ENCODE measurements at regions not wholly inside any gene's neighbourhood (a gene's known extent, or its start where the extent isn't known, plus 50 kb on each side); places are given as distances from the start of the nearest gene placed in this dataset.

- TF ChIP-seq CTCF (IDR thresholded peaks at IDR 0.05; ENCODE audit: low read length), result no peak
- no peak for TF ChIP-seq EZH2 (optimal IDR thresholded peaks at IDR 0.05; ENCODE audit: low read depth, low read length)
Observed at GRCh38 chr6:67986694-67987232, 648.3 kb upstream of the ADGRB3 start.
